ENCODE measurements at regions not wholly inside any gene's neighbourhood (a gene's known extent, or its start where the extent isn't known, plus 50 kb on each side); places are given as distances from the start of the nearest gene placed in this dataset.

DNA sequence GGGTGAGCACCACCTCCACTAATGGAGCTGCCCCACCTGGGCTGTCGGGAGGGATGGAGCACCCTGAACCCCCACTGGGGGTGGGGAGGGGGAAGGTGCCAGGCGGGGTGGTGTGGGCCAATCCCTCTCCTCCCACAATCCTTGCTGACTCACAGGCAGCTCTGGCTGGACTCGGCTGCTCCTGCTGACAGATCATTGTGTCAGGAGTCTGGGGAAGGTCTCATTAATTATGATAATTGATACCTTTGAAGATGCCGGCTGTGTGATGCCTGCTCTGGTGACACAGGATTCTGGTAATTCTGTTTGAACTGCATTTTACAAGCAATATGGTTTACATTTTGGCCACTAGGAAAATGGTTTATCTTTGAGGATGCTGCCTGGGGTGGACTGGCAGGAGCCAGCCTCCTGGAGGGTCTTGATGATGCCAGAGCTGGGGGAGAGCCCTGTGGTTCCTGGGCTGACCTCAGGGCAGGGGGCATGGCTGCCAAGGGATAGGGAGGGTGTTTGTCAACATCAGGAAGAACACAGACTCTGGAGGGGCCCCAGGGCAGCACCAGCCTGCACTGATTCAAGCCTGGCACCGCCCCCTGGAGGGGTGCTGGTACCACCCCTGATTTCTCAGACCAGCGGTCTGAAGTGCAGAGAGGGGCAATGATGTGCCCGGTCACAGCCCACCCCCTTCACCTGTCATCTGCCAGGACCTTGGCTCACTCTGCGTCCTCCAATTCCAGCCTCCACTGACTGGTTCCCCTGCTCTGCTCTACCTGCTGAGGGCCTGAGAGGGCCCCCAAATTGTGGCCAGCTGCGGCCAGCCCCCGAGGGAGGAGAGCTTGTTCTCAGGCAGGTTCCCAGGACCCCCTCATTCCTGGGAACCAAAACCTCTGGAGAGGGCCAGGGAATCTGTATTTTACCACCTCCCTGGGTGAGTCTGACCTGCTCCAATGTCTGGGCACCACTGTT is 338.8 kb downstream of the MATN1 start:
- H3K4me3 ChIP-seq (ENCODE audit: insufficient read depth, low read depth, low read length), result no peak overlapping the region
- no peak overlapping the region for H2AFZ ChIP-seq (ENCODE audit: low read depth, low read length)
- H4K20me1 ChIP-seq (ENCODE audit: insufficient read depth, low read length), result no peaks in the 10 kb centered on the region
- H3K9me3 Mint-ChIP-seq (ENCODE audit: unreplicated experiment), result peaks cover 2% of the 10 kb centered on the region
- no peak overlapping the region for H3K4me2 ChIP-seq (ENCODE audit: low read length)
- H3K4me1 Mint-ChIP-seq (ENCODE audit: low read depth, unreplicated experiment), result peaks cover 8% of the 10 kb centered on the region
- H3K4me3 Mint-ChIP-seq (ENCODE audit: unreplicated experiment), result no peak overlapping the region
- H3K9ac ChIP-seq (ENCODE audit: low read length), result no peak overlapping the region
- H3K4me1 ChIP-seq (ENCODE audit: insufficient read depth, low read length), result peaks cover 7% of the 10 kb centered on the region
- H3K79me2 ChIP-seq (ENCODE audit: insufficient read depth, low read length), result no peaks in the 10 kb centered on the region
- peaks cover 8% of the 10 kb centered on the region for H3K27me3 ChIP-seq (ENCODE audit: insufficient read depth, low read length)
- no peak overlapping the region for H3K27ac Mint-ChIP-seq (ENCODE audit: unreplicated experiment)
- peaks cover 60% of the 10 kb centered on the region for H3K27me3 Mint-ChIP-seq (ENCODE audit: low read depth, unreplicated experiment)
- peaks cover 2% of the 10 kb centered on the region for H3K36me3 Mint-ChIP-seq (ENCODE audit: low read depth, unreplicated experiment)
- FAIRE-seq (no peak), DNase-seq (ENCODE audit: low read depth) (peak; percentile 45)
- TF ChIP-seq, protein P1, sequence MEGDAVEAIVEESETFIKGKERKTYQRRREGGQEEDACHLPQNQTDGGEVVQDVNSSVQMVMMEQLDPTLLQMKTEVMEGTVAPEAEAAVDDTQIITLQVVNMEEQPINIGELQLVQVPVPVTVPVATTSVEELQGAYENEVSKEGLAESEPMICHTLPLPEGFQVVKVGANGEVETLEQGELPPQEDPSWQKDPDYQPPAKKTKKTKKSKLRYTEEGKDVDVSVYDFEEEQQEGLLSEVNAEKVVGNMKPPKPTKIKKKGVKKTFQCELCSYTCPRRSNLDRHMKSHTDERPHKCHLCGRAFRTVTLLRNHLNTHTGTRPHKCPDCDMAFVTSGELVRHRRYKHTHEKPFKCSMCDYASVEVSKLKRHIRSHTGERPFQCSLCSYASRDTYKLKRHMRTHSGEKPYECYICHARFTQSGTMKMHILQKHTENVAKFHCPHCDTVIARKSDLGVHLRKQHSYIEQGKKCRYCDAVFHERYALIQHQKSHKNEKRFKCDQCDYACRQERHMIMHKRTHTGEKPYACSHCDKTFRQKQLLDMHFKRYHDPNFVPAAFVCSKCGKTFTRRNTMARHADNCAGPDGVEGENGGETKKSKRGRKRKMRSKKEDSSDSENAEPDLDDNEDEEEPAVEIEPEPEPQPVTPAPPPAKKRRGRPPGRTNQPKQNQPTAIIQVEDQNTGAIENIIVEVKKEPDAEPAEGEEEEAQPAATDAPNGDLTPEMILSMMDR (IDR thresholded peaks at IDR 0.05; ENCODE audit: insufficient read depth, low read depth, low read length), result no peak
- TF ChIP-seq EZH2 (IDR thresholded peaks at IDR 0.05; ENCODE audit: insufficient read depth, low read length), result no peak
- no peaks in the 10 kb centered on the region for H3K9me3 ChIP-seq (ENCODE audit: insufficient read depth, low read depth, low read length)
- no peak overlapping the region for H3K27ac ChIP-seq (ENCODE audit: low read depth, low read length)
- H3K36me3 ChIP-seq (ENCODE audit: insufficient read depth, low read length), result no peaks in the 10 kb centered on the region

DNA sequence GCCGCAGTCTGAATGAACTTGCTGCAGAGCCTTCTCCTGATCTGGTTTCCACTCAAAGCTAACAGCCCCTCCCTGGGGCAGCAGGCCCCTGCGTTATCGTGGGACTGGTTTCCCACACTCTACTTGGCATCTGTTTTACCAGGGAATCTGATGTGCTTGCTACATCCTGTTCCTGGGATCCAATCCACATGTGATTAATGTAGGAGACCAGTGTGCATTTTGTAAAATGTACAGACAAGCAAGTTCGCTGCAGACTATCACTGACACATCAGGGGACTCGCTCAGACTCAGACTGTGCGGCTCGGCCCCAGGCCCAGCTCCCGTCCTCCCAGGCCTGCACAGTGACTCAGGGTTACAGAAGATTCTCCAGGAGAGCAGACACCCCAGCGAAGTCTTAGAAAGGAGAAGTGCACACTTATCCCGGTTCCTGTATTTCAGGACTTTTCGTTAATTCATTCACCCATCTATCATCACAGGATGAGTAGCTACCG is 340.1 kb downstream of the MATN1 start:
- Mint-ChIP-seq H3K4me1 (ENCODE audit: low read depth, unreplicated experiment) (peaks cover 10% of the 10 kb centered on the region), H3K9me3 (ENCODE audit: unreplicated experiment) (peaks cover 2% of the 10 kb centered on the region), H3K27me3 (ENCODE audit: low read depth, unreplicated experiment) (peaks cover 49% of the 10 kb centered on the region), H3K27ac (ENCODE audit: unreplicated experiment) (no peak overlapping the region), H3K4me3 (ENCODE audit: unreplicated experiment) (no peak overlapping the region), H3K36me3 (ENCODE audit: low read depth, unreplicated experiment) (no peaks in the 10 kb centered on the region)
- H3K9ac ChIP-seq (ENCODE audit: low read length), result no peak overlapping the region
- TF ChIP-seq, protein P1 (IDR thresholded peaks at IDR 0.05; ENCODE audit: insufficient read depth, low read depth, low read length), result no peak
- TF ChIP-seq EZH2 (IDR thresholded peaks at IDR 0.05; ENCODE audit: insufficient read depth, low read length), result no peak
- FAIRE-seq (no peak), DNase-seq (ENCODE audit: low read depth) (peak; percentile 20)
- no peak overlapping the region for H3K4me2 ChIP-seq (ENCODE audit: low read length)
- no peak overlapping the region for H3K4me3 ChIP-seq (ENCODE audit: insufficient read depth, low read depth, low read length)
- no peaks in the 10 kb centered on the region for H4K20me1 ChIP-seq (ENCODE audit: insufficient read depth, low read length)
- no peaks in the 10 kb centered on the region for H3K79me2 ChIP-seq (ENCODE audit: insufficient read depth, low read length)
- H3K27me3 ChIP-seq (ENCODE audit: insufficient read depth, low read length), result peaks cover 8% of the 10 kb centered on the region
- H3K36me3 ChIP-seq (ENCODE audit: insufficient read depth, low read length), result no peaks in the 10 kb centered on the region
- peaks cover 18% of the 10 kb centered on the region for H3K4me1 ChIP-seq (ENCODE audit: insufficient read depth, low read length)
- H2AFZ ChIP-seq (ENCODE audit: low read depth, low read length), result no peak overlapping the region
- H3K27ac ChIP-seq (ENCODE audit: low read depth, low read length), result no peak overlapping the region
- no peaks in the 10 kb centered on the region for H3K9me3 ChIP-seq (ENCODE audit: insufficient read depth, low read depth, low read length)

DNA sequence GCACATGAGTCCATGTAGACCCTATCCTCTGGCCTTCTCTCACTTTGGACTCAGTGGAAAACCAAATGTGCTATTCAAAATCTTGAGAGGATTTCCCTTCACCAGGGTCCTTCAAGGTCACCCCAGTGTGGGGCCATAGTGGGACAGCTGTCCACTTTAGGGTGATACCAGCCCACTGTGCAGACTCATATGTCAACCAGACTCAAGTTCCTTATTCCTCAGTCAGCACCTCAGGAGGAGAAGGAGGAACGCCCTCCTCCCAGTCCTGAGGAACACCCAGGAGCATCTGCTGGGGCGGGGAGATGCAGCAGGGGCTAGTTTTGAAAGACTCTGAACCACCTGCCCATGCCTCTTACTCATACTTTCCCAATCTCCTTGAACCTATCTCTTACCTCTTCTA is 340.9 kb downstream of the MATN1 start:
- H4K20me1 ChIP-seq (ENCODE audit: insufficient read depth, low read length), result no peaks in the 10 kb centered on the region
- H3K36me3 Mint-ChIP-seq (ENCODE audit: low read depth, unreplicated experiment), result no peaks in the 10 kb centered on the region
- H3K27me3 Mint-ChIP-seq (ENCODE audit: low read depth, unreplicated experiment), result peaks cover 45% of the 10 kb centered on the region
- H3K27me3 ChIP-seq (ENCODE audit: insufficient read depth, low read length), result peaks cover 8% of the 10 kb centered on the region
- no peaks in the 10 kb centered on the region for H3K36me3 ChIP-seq (ENCODE audit: insufficient read depth, low read length)
- no peak overlapping the region for H3K4me3 ChIP-seq (ENCODE audit: insufficient read depth, low read depth, low read length)
- H2AFZ ChIP-seq (ENCODE audit: low read depth, low read length), result no peak overlapping the region
- FAIRE-seq, result no peak
- peaks cover 10% of the 10 kb centered on the region for H3K4me1 Mint-ChIP-seq (ENCODE audit: low read depth, unreplicated experiment)
- DNase-seq (ENCODE audit: low read depth), result no peak
- no peak for TF ChIP-seq EZH2 (IDR thresholded peaks at IDR 0.05; ENCODE audit: insufficient read depth, low read length)
- TF ChIP-seq, protein P1 (IDR thresholded peaks at IDR 0.05; ENCODE audit: insufficient read depth, low read depth, low read length), result no peak
- peak overlapping the region; percentile 15 for H3K27ac Mint-ChIP-seq (ENCODE audit: unreplicated experiment)
- no peaks in the 10 kb centered on the region for H3K9me3 Mint-ChIP-seq (ENCODE audit: unreplicated experiment)
- H3K4me1 ChIP-seq (ENCODE audit: insufficient read depth, low read length), result peaks cover 18% of the 10 kb centered on the region
- no peak overlapping the region for H3K9ac ChIP-seq (ENCODE audit: low read length)
- H3K27ac ChIP-seq (ENCODE audit: low read depth, low read length), result no peak overlapping the region
- no peak overlapping the region for H3K4me2 ChIP-seq (ENCODE audit: low read length)
- H3K79me2 ChIP-seq (ENCODE audit: insufficient read depth, low read length), result no peaks in the 10 kb centered on the region
- H3K9me3 ChIP-seq (ENCODE audit: insufficient read depth, low read depth, low read length), result no peaks in the 10 kb centered on the region
- H3K4me3 Mint-ChIP-seq (ENCODE audit: unreplicated experiment), result no peak overlapping the region
